ENCODE measurements at regions not wholly inside any gene's neighbourhood (a gene's known extent, or its start where the extent isn't known, plus 50 kb on each side); places are given as distances from the start of the nearest gene placed in this dataset.
"Not testable (repeated sequence)": the region's sequence is repeated elsewhere in the genome, so short reads cannot be mapped to it uniquely, and the experiment has no call there.

DNA sequence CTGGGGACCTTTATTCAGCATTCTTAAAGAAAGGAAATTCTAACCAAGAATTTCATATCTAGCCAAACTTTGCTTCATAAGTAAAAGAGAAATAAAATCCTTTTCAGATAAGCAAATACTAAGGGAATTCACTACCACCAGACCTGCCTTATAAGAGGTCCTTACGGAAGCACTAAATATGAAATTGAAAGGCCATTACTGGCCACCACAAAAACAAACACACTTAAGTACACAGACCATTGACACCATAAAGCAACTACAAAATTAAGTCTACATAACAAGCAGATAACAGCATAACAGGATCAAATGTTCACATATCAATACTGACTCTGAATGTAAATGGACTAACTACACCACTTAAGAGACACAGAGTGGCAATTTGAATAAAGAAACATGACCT lies 361.4 kb upstream of the POU5F2 start:
- DNase-seq (ENCODE audit: low read depth), result no peak

DNA sequence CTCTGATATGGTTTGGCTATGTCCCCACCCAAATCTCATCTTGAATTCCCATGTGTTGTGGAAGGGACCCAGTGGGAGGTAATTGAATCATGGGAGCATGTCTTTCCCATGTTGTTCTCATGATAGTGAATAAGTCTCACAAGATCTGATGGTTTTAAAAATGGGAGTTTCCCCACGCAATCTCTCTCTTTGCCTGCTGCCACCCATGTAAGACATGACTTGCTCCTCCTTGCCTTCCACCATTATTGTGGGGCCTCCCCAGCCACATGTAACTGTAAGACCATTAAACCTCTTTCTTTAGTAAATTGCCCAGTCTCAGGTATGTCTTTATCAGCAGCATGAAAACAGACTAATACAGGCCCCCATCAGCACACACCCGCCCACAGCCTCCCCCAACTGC lies 356.0 kb upstream of the POU5F2 start:
- DNase-seq (ENCODE audit: low read depth), result not testable (repeated sequence)

DNA sequence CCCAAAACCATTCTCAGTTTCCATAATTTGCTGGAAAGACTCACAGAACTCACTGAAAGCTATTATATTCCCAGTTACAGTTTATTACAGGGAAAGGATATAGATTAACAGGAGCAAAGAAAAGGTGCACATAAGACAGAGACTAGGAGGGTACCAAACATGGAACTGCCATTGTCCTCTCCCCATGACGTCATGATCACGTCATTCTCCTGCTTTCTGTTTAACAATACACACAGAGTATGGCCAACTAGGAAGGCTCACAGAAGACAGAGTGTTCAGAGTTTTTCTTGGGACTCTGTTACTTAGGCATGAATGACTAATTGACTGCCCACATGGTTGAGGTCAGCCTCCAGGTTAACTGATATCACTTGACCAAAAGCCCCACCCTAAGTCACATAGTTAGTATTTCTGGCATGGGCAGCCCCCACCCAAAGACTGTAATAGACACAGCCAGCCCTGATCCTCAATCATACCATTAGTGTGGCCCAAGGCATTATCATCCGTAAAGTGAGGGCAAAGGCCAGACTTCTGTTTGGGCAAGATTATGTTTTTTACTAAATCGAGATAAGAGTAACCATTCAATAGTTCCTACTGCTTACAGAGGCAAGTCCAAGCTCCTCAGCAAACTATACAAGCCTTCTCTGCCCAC lies 353.5 kb upstream of the POU5F2 start:
- DNase-seq (ENCODE audit: low read depth), result peak; percentile 67

DNA sequence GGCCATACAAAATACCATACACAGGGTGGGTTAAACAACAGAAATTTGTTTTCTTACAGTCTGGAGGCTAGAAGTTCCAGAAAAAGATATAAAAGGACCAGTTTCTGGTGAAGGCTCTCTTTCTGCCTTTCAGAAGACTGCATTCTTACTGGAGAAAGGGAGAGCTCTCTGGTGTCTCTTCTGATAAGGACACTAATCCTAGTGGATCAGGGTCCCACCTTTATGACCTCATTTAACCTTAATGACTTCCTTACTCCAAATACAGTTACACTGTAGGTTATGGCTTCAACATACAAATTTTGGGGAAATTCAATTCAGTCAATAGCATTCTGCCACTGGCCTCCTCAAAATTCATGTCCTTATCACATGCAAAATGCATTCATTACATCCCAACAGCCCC lies 351.9 kb upstream of the POU5F2 start:
- no peak for DNase-seq (ENCODE audit: low read depth)

DNA sequence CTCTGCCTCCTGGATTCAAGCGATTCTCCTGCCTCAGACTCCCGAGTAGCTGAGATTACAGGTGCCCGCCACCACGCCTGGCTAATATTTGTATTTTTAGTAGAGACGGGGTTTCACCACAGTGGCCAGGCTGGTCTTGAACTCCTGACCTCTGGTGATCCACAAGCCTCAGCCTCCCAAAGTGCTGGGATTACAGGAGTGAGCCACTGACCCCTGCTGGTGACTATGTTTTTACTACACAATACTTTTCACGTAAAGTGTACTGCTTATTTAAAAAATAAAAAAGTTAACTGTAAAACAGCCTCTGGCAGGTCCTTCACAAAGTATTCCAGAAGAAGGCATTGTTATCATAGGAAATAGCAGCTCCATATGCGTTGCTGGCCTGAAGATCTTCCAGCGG lies 345.2 kb upstream of the POU5F2 start:
- DNase-seq (ENCODE audit: low read depth), result not testable (repeated sequence)

DNA sequence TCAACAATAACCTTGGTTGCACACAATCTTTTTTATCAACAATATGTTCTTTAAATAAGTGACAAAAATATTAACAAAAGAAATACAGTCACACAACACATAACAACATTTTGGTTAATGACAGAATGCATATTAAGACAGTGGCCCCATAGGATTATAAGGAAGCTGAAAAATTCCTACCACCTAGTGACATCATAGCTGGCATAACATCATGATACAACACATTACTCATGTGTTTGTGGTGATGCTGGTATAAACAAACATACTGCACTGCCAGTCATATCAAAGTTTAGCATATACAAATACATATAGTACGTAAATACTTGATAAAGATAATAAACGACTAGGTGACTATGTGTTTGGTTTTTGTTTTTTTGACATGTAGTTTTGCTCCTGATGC lies 344.8 kb upstream of the POU5F2 start:
- no peak for DNase-seq (ENCODE audit: low read depth)

DNA sequence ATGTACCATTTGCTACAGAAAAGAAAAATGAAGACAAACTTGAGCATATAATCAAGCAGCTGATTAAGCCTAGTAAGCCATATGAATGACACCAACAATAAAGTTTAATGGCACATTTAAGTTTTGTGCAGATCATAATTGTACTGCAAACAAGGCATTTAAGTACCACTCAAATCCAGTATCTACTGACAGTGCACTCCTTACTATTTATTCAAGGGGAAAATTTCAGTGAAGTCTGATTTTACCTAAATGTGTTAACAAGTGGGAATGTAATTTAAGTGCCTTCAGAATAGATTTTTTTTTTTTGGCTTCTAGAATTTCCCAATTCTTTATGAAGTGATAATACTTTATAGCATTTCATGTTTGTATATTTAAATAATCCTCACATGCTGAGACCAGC lies 341.0 kb upstream of the POU5F2 start:
- DNase-seq (ENCODE audit: low read depth), result no peak

DNA sequence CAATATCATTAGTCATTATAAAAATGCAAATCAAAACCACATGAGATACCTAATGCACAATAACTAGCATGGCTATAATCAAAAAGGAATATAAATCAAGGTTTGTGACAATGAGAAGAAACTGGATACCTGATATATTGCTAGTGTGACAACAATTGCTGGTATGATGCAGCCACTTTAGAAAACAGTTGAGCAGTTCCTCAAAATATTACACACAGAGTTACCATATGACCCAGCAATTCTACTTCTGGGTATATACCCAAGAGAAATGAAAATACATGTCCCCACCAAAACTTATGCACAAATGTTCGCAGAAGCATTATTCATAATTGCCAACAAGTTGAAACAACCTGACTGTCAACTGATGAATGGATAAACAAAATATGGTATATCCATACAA lies 339.7 kb upstream of the POU5F2 start:
- no peak for DNase-seq (ENCODE audit: low read depth)

DNA sequence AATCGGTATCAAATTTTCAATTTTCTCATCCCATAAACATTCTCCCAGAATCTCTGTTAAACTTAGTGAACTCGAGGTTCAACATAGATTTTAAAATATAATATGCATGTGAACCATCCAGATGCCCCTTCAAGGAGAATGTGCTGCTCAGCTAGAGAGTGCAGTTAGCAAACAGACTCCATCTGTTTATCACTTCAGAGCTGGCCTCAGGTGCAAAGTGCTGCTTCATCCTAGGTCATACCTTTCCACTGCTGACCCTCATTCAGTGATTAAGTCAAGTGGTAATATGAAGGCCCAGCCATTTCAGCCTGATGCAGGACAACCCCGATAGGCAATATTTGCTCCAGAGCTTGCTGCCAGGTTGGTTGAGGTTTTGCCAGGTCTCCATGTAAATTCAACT lies 339.0 kb upstream of the POU5F2 start:
- DNase-seq (ENCODE audit: low read depth), result no peak

DNA sequence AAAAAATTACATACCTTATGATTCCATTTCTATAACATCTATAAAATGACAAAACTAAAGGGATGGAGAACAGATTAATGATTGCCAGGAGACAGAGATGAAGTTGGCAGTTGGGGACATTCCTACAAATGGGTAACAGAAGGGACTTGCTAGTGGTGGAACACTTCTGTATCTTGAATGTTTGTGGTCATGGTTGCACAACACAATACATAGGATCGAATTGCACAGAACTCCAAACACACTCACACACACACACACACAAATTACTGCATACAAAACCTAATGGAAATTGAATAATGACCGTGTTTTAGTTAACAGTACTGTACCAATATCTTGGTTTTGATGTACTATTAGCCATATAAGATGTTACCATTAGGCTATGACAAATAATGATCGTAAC lies 330.7 kb upstream of the POU5F2 start:
- no peak for DNase-seq (ENCODE audit: low read depth)

DNA sequence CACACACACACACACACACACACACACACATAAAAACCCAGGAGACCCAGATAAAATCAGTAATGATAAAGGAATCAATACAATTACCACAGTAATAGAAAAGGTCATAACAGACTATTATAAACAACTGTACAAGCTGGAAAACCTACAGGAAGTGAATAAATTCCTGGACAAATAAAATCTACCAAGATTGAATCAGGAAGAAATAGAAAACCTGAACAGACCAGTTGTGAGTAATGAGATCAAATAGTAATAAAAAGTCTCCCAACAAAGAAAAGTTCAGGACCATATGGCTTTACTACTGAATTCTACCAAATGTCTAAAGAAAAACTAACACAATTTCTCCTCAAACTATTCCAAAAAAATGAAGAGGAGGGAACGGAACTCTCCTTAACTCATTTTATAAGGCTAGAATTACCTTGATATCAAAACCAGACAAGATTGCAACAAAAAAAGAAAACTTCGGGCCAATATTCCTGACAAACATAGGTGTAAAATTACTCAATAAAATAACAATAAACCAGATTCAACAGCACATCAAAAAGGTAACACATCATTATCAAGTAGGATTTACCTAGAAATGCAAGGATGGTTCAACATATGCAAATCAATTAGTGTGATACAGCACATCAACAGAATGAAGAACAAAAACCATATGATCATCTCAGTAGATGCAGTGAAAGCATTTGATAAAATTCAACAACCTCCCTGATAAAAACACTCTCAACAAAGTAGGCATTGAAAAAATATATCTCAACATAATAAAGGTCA lies 325.2 kb upstream of the POU5F2 start:
- DNase-seq (ENCODE audit: low read depth), result no peak

DNA sequence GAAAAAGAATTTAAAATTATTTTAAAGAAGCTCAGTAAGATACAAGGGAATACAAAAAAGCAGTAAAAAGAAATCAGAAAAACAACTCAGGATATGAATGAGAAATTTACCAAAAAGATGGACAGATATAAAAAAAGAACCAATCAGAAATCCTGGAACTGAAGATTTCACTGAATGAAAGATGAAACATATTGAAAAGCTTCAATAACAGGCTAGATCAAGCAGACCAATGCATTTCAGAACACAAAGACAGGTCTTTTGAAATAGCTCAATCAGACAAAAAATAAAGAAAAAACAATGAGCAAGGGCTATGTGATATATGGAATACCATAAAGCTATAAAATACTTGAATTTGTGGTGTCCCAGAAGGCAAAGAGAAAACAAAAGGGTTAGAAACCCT lies 322.6 kb upstream of the POU5F2 start:
- no peak for DNase-seq (ENCODE audit: low read depth)

DNA sequence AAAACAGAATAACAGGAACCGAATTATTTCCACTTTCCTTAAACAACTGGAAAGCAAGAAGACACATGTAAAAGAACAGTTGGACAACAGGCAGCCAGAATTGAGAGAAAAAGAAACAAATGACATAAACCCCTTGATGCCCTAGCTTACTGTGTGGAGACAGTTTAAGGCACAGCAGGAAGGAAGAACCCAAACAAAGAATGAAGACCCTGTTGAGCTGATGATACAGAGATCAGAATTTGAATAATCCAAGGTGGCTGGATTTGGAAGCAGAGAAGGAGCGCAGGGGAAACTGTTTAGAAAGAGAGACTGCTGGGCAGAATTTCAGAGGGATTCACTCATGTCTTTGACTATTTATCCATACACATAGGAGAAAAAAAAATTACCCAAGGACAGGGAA lies 316.3 kb upstream of the POU5F2 start:
- DNase-seq (ENCODE audit: low read depth), result no peak

DNA sequence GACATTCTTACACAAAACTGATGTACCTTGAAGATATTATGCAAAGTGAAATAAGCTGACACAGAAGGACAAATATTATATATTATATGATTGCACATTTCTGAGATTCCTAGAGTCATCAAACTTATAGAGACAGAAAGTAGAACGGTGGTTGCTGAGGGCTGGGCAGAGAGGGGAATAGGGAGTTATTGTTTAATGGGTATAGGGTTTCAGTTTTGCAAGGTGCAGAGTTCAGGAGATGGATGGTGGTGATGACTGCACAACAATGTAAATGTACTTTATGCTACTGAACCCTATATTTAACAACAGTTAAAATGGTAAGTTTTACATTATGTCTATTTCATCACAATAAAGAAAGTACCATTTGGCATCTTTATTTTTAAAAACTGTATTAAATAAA lies 315.8 kb upstream of the POU5F2 start:
- no peak for DNase-seq (ENCODE audit: low read depth)

DNA sequence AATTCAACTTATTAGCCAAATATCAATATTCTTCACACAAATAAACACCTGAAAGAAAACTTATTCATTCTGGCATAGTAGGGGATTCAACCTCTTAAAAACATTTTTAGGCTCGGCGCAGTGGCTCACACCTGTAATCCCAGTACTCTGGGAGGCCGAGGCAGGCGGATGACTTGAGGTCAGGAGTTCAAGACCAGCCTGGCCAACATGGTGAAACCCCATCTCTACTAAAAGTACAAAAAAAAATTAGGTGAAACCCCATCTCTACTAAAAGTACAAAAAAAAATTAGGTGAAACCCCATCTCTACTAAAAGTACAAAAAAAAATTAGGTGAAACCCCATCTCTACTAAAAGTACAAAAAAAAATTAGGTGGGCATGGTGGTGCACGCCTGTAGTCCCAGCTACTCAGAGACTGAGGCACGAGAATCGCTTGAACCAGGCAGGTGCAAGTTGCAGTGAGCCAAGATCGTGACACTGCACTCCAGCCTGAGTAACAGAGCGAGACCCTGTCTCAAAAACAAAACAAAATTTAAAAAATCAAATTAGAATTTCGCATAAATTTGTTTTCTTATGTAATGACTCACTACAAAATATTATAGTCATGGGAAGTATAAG lies 308.0 kb upstream of the POU5F2 start:
- not testable (repeated sequence) for DNase-seq (ENCODE audit: low read depth)

DNA sequence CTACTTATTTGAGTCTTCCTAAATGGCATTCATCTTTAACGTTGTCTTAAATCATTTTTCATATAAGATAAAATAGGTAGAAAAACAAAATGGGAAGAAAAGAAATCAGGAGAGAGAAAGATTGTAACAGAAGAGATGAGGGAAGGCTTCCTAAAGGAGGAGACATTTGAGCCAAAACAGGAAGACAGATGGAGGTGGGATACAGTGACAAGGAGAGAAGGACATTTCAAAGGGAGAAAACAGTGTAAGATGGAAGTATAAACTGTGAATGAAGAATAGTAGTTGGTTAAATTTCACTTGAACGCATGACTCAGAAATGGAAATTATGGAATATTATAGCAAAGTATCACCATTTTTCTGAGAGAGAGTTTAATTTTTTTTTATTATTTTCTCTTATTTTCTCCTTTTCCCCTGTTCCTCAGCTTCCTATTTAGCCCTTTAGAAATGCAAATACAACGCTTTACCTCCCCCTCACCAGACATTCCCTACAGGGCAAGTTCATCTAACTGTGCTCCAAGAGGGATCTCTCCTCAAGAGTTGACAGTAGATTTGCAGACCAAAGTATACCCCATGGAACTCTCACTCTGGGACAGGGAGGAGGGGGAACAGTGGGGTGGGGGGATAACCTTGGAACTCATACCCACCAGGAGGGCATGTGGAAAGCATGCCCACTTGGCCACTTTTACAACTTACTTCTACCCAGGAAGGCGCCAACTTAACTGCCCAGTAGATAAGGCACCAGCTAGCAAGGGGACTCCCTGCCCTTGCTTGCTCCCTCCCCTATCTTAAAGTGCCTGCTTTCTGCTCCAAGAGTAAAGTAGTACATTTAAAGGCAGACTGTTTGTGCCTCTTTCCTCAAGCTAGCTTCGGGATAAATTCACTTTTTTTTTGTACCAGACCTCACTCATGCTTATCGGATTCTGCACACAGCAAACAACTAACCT lies 304.7 kb upstream of the POU5F2 start:
- no peak for DNase-seq (ENCODE audit: low read depth)

DNA sequence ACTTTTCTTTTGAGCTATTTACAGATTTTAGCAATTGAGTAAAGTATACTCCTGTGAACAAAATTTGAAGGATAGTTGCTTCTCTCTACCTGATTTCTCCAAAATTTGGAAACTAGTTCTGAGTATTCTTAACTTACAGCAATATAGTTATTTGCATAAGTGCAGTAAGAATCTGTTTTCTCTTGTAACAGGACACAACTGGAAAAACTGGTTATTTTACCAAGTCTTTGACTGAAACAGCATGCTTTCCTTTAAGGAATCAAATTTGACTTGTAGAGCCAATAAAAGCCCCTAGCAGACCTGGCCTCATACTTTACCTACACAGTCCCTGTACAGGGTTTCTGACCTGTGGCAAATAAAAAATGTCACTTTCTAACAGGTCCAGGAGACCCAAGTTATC lies 301.9 kb upstream of the POU5F2 start:
- no peak for DNase-seq (ENCODE audit: low read depth)

DNA sequence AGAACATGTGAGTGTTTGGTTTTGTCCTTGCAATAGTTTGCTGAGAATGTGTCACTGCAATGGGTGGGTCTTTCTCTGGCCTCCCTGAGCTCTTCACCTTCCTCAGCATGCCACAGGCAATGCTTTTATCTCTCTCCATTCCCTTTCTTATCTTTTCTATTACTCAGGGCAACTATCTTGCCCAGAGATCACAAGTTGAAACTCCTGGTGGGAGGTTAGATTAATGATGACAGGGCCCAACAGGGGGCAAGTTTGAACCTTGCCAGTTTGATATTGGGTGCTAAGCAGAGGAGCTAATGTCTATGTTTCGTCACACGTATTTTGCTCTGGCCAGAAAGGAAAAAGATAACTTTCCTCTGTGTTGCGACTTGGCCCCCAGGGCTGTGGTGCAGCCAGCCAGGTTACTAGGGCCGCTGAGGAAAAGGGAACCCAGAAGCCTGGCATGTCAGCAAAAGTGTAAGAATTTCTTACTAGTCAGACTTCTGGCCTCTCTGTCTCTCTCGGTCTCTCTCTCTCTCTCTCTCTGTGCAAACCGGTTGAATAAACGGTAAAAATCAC lies 299.3 kb upstream of the POU5F2 start:
- DNase-seq (ENCODE audit: low read depth), result no peak

DNA sequence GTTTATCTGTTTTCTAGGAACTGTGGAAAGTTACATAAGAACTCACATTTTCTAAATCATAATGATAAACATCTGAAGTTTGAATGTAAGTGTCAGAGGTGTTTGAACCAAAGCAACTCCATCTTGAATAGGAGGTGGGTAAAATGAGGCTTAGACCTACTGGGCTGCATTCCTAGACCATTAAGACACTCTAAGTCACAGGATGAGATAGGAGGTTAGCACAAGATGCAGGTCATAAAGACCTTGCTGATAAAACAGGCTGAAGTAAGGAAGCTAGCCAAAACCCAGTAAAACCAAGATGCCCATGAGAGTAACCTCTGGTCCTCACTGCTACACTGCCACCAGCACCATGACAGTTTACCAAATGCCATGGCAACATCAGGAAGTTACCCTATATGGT lies 297.7 kb upstream of the POU5F2 start:
- DNase-seq (ENCODE audit: low read depth), result no peak

DNA sequence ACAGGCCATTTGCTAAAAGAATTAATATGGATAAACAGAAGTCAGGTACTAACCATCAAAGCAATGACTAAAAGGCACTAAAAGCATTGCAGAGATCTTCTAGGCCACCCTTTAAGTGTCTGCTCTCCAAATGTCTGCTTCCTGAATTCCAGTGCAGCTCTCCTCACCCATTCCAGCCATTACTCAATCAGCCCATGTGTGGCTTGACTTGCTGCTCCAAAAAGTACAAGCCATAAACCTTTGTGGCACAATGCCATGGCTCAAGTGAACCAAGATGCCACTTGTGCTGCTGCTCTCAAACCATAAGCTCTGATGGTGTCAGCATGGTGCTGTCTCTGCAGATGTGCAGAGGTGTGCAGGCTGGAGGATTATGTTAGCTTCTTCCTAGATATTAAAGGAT lies 290.2 kb upstream of the POU5F2 start:
- DNase-seq (ENCODE audit: low read depth), result no peak

DNA sequence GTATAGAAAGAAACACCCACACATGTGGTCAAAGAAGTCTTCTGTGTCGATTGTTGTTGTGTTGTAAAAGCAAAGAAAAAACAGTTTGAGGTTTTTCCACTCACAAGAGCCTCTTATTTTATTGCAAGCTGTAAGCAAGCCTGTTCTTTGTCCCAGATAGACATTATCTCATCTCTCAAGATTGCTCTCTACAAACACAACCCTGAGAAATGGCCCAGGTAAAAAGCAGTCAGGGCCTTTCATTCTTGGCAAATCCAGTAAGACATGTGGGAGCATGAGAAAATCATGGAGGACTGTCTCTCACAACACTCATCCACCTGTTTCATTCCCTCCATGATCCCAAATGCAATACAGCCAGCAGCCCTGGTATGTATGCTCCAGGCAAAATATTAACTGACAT lies 286.6 kb upstream of the POU5F2 start:
- DNase-seq (ENCODE audit: low read depth), result peak; percentile 17

All from myocyte (in vitro differentiated cells).